ENCODE measurements at regions not wholly inside any gene's neighbourhood (a gene's known extent, or its start where the extent isn't known, plus 50 kb on each side); places are given as distances from the start of the nearest gene placed in this dataset.

- DNase-seq (ENCODE audit: low read depth in 3 of 3): no peak
Observed at GRCh38 chr7:52150952-52151351, 834.3 kb upstream of the COBL start.

- no peak for DNase-seq (ENCODE audit: low read depth in 3 of 3)
Observed at GRCh38 chr7:52146871-52147634, 830.4 kb upstream of the COBL start.

GRCh38 chr7:52143219-52143618, 826.6 kb upstream of the COBL start:
- no peak for DNase-seq (ENCODE audit: low read depth in 3 of 3)

- DNase-seq (ENCODE audit: low read depth in 3 of 3): no peak
Observed at GRCh38 chr7:52140851-52141250, 824.2 kb upstream of the COBL start.

GRCh38 chr7:52135403-52135802, 818.8 kb upstream of the COBL start:
- DNase-seq (ENCODE audit: low read depth in 3 of 3): no peak

GRCh38 chr7:52129278-52129677, 812.7 kb upstream of the COBL start:
- DNase-seq (ENCODE audit: low read depth in 3 of 3): no peak

- DNase-seq (ENCODE audit: low read depth in 3 of 3): no peak
Observed at GRCh38 chr7:52120912-52121311, 804.3 kb upstream of the COBL start.

GRCh38 chr7:52119537-52119936, 802.9 kb upstream of the COBL start:
- DNase-seq (ENCODE audit: low read depth in 3 of 3): no peak

- DNase-seq (ENCODE audit: low read depth in 3 of 3): no peak
Observed at GRCh38 chr7:52114509-52114908, 797.9 kb upstream of the COBL start.

- DNase-seq (ENCODE audit: low read depth in 3 of 3): no peak
Observed at GRCh38 chr7:52114056-52114455, 797.4 kb upstream of the COBL start.

- no peak for DNase-seq (ENCODE audit: low read depth in 3 of 3)
Observed at GRCh38 chr7:52107355-52107754, 790.7 kb upstream of the COBL start.

- no peak for DNase-seq (ENCODE audit: low read depth in 3 of 3)
Observed at GRCh38 chr7:52095861-52096260, 779.3 kb upstream of the COBL start.

- DNase-seq (ENCODE audit: low read depth in 3 of 3): no peak
Observed at GRCh38 chr7:52091996-52092395, 775.4 kb upstream of the COBL start.

GRCh38 chr7:52091101-52091500, 774.5 kb upstream of the COBL start:
- DNase-seq (ENCODE audit: low read depth in 3 of 3): no peak

GRCh38 chr7:52088008-52088901, 771.6 kb upstream of the COBL start:
- DNase-seq (ENCODE audit: low read depth in 3 of 3): no peak

- no peak for DNase-seq (ENCODE audit: low read depth in 3 of 3)
Observed at GRCh38 chr7:52085610-52086009, 769.0 kb upstream of the COBL start.

GRCh38 chr7:52080493-52080892, 763.9 kb upstream of the COBL start:
- no peak for DNase-seq (ENCODE audit: low read depth in 3 of 3)

GRCh38 chr7:52079726-52080125, 763.1 kb upstream of the COBL start:
- DNase-seq (ENCODE audit: low read depth in 3 of 3): no peak

- no peak for DNase-seq (ENCODE audit: low read depth in 3 of 3)
Observed at GRCh38 chr7:52077571-52077970, 761.0 kb upstream of the COBL start.

GRCh38 chr7:52074912-52075311, 758.3 kb upstream of the COBL start:
- no peak for DNase-seq (ENCODE audit: low read depth in 3 of 3)

GRCh38 chr7:52074071-52074470, 757.5 kb upstream of the COBL start:
- DNase-seq (ENCODE audit: low read depth in 3 of 3): no peak

GRCh38 chr7:52071744-52072143, 755.1 kb upstream of the COBL start:
- no peak for DNase-seq (ENCODE audit: low read depth in 3 of 3)

- DNase-seq (ENCODE audit: low read depth in 3 of 3): no peak
Observed at GRCh38 chr7:52064493-52064892, 747.9 kb upstream of the COBL start.

All from stimulated activated CD4-positive, alpha-beta T cell treated with anti-CD3 and anti-CD28 coated beads, TNF-alpha, amount 100 ng/mL, for 48 hours (primary cell).